SU-DHL-6 (cell line): ENCODE measurements at regions not wholly inside any gene's neighbourhood (a gene's known extent, or its start where the extent isn't known, plus 50 kb on each side); places are given as distances from the start of the nearest gene placed in this dataset.

Source experiments
- EZH2phosphoT487 ChIP-seq: fragments of 200-600 bp; sonication (generic), shearing (Covaris generic); conservative IDR thresholded peaks from 2 replicates; pipeline ENCODE4 v1.6.1; 2018; ENCODE audit warnings: mild to moderate bottlenecking, antibody characterized with exemption, low read length, moderate library complexity, mixed read lengths
- TF ChIP-seq, protein P1 (sequence below): fragments of 200-600 bp; sonication (generic); IDR thresholded peaks from one replicate; pipeline ENCODE4 v1.5.1; 2017; ENCODE audit warnings: antibody characterized with exemption, mild to moderate bottlenecking, low read length, moderate library complexity; ENCODE audit not compliant: insufficient read depth, poor library complexity, severe bottlenecking

DNA sequence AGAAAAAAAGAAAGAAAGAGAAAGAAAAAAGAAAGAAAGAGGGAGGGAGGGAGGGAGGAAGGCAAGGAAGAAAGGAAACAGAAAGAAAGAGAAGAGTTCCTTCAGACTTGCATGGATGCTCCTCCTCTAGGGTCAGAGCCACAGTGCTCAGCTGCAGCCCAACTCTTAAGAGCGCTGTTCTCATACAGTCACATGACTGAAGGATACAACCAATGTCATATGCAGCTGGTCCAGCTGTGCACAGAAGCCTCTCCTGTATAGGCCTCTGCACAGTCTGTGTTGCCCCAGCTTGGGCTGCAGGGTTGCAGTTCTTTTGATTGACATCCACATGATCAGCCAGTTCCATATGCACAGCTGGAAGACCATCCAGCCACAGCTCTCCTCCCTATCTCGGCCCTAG is 86.8 kb upstream of the CTNNB1 start:
- TF ChIP-seq, protein P1, sequence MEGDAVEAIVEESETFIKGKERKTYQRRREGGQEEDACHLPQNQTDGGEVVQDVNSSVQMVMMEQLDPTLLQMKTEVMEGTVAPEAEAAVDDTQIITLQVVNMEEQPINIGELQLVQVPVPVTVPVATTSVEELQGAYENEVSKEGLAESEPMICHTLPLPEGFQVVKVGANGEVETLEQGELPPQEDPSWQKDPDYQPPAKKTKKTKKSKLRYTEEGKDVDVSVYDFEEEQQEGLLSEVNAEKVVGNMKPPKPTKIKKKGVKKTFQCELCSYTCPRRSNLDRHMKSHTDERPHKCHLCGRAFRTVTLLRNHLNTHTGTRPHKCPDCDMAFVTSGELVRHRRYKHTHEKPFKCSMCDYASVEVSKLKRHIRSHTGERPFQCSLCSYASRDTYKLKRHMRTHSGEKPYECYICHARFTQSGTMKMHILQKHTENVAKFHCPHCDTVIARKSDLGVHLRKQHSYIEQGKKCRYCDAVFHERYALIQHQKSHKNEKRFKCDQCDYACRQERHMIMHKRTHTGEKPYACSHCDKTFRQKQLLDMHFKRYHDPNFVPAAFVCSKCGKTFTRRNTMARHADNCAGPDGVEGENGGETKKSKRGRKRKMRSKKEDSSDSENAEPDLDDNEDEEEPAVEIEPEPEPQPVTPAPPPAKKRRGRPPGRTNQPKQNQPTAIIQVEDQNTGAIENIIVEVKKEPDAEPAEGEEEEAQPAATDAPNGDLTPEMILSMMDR, result no peak
- no peak for TF ChIP-seq EZH2phosphoT487
